Subcutaneous abdominal adipose tissue (tissue), 5 donors: ENCODE measurements at regions not wholly inside any gene's neighbourhood (a gene's known extent, or its start where the extent isn't known, plus 50 kb on each side); places are given as distances from the start of the nearest gene placed in this dataset.

Experiments
- H3K27ac ChIP-seq: one replicate; pipeline ENCODE4 v1.7.0; 2013; ENCODE audit warnings: low read depth, mild to moderate bottlenecking, inconsistent platforms, low read length, moderate library complexity
- H3K27me3 ChIP-seq, 5 donors: one replicate each; pipeline ENCODE4 v1.7.0; 2013; ENCODE audit warnings: low read length in 5 of 5, inconsistent platforms in 1 of 5; ENCODE audit not compliant: control insufficient read depth in 5 of 5, insufficient read depth in 4 of 5
- H3K36me3 ChIP-seq, 5 donors: one replicate each; pipeline ENCODE4 v1.7.0; 2013; ENCODE audit warnings: low read length in 5 of 5; ENCODE audit not compliant: control insufficient read depth in 5 of 5, insufficient read depth in 5 of 5
- H3K4me1 ChIP-seq, 5 donors: one replicate each; pipeline ENCODE4 v1.7.0; 2013; ENCODE audit warnings: low read length in 5 of 5, mild to moderate bottlenecking in 3 of 5, moderate library complexity in 1 of 5; ENCODE audit not compliant: control insufficient read depth in 5 of 5, insufficient read depth in 5 of 5
- H3K4me3 ChIP-seq, 5 donors: one replicate each; pipeline ENCODE4 v1.7.0; 2013; ENCODE audit warnings: low read length in 5 of 5, low read depth in 1 of 5
- H3K9ac ChIP-seq, 5 donors: one replicate each; pipeline ENCODE4 v1.7.0; 2013; ENCODE audit warnings: low read length in 5 of 5, mild to moderate bottlenecking in 4 of 5, moderate library complexity in 3 of 5
- H3K9me3 ChIP-seq, 5 donors: one replicate each; pipeline ENCODE4 v1.7.0; 2013; ENCODE audit warnings: low read length in 5 of 5; ENCODE audit not compliant: control insufficient read depth in 5 of 5
- donor health status: healthy.
- donor health status: healthy.
- donor health status: healthy.
- donor health status: healthy.
- donor health status: healthy.

GRCh38 chr1:104466068-104466467 lies 716.4 kb downstream of the AMY1C start:
- H3K27ac ChIP-seq = no peak overlapping the region
- no peaks in the 10 kb centered on the region for H3K4me1 ChIP-seq
- no peak overlapping the region for H3K9ac ChIP-seq
- H3K9me3 ChIP-seq = peaks cover 1 to 47% (median 29%) of the 10 kb centered on the region in 5 donors
- no peaks in the 10 kb centered on the region for H3K27me3 ChIP-seq
- H3K36me3 ChIP-seq = no peaks in the 10 kb centered on the region
- no peak overlapping the region for H3K4me3 ChIP-seq

GRCh38 chr1:104467590-104467989 lies 717.9 kb downstream of the AMY1C start:
- H3K4me3 ChIP-seq = no peak overlapping the region
- H3K27ac ChIP-seq = no peak overlapping the region
- no peaks in the 10 kb centered on the region for H3K27me3 ChIP-seq
- H3K9me3 ChIP-seq = peaks cover 0 to 38% (median 27%) of the 10 kb centered on the region in 5 donors
- no peaks in the 10 kb centered on the region for H3K4me1 ChIP-seq
- H3K9ac ChIP-seq = no peak overlapping the region
- H3K36me3 ChIP-seq = no peaks in the 10 kb centered on the region

- Histone ChIP-seq H3K27ac (no peak overlapping the region), H3K9me3 (peaks cover 0 to 34% (median 23%) of the 10 kb centered on the region in 5 donors), H3K27me3 (no peaks in the 10 kb centered on the region), H3K4me1 (no peaks in the 10 kb centered on the region), H3K36me3 (no peaks in the 10 kb centered on the region), H3K4me3 (no peak overlapping the region), H3K9ac (no peak overlapping the region)
Measured at GRCh38 chr1:104468282-104468681, 718.6 kb downstream of the AMY1C start.

GRCh38 chr1:104476126-104476525 lies 726.4 kb downstream of the AMY1C start:
- peaks cover 0 to 8% (median 0%) of the 10 kb centered on the region in 5 donors for H3K9me3 ChIP-seq
- H3K36me3 ChIP-seq = no peaks in the 10 kb centered on the region
- no peaks in the 10 kb centered on the region for H3K4me1 ChIP-seq
- H3K27me3 ChIP-seq = no peaks in the 10 kb centered on the region
- no peak overlapping the region for H3K4me3 ChIP-seq
- no peak overlapping the region for H3K9ac ChIP-seq
- no peak overlapping the region for H3K27ac ChIP-seq

GRCh38 chr1:104488296-104489015 lies 738.8 kb downstream of the AMY1C start:
- Histone ChIP-seq H3K27ac (no peak overlapping the region), H3K36me3 (no peaks in the 10 kb centered on the region), H3K4me3 (no peak overlapping the region), H3K27me3 (no peaks in the 10 kb centered on the region), H3K4me1 (no peaks in the 10 kb centered on the region), H3K9ac (no peak overlapping the region), H3K9me3 (peaks cover 0 to 10% (median 3%) of the 10 kb centered on the region in 5 donors)

DNA sequence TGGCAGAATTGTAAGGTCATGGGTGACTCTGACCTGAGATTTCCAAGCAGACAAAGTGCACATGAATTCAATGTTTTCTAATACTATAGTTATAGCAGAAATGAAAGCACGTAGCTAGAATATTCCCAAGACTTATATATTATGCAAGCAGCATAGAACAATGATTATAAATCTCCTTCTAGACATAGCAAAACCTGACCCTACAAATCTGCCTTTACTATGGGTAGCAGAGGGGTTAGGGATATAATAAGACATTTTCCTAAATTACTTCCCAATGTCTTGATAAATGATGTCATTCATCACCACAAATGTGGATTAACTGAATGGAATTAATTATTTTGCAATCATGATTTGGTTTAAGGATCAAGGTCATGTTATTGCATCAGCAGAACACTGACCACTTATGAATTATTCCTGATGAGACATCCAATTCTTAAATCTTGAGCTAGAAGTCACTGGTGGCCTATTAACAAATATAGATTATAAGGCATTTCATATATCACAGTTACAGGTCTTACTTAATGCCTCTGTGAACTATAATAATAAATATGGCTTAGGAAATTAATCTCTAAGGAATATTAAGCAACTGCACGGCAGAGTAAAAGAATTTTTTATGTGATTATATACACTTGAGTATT lies 776.6 kb downstream of the AMY1C start:
- Histone ChIP-seq H3K4me1 (no peaks in the 10 kb centered on the region), H3K9me3 (peaks cover 0 to 2% (median 0%) of the 10 kb centered on the region in 5 donors), H3K4me3 (no peak overlapping the region), H3K27ac (no peak overlapping the region), H3K36me3 (no peaks in the 10 kb centered on the region), H3K27me3 (no peaks in the 10 kb centered on the region), H3K9ac (no peak overlapping the region)

DNA sequence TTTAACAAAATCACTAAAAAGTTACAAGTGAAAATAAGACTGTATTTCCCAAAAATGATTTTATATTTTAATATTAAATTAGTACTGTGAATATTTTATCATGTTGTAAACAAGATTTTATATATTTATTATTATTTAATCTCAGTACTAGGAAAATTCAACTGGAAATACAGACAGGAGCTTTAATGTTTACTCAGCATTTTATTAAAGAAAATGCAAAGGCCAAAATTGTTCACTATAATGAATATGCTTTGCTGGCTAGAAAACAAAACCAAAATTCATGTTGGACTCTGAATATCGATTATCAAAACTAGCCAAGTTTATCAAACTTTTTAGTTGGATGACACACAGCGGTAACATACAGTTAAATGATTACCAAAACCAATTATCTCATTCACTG lies 782.3 kb downstream of the AMY1C start:
- Histone ChIP-seq H3K4me1 (no peaks in the 10 kb centered on the region), H3K36me3 (no peaks in the 10 kb centered on the region), H3K9me3 (no peaks in the 10 kb centered on the region), H3K4me3 (no peak overlapping the region), H3K27ac (no peak overlapping the region), H3K27me3 (no peaks in the 10 kb centered on the region), H3K9ac (no peak overlapping the region)

DNA sequence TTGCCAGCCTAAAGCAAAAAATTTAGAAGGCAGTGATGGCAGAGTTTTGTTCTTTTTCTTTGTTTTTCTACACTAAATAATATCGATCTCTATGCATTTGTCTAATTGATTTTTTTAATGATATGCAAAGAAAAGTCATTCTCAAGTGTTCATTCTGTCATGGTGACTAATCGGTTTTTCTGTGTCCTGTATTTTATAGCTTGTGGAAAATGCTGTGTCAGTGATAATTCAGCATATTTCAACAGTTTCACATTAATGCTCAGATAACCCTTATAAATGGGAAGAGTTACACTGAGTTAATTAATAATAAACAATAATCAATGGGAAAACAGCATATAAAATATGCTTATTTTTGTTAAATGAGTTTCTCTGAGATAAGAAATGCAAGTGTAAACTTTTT lies 824.9 kb downstream of the AMY1C start:
- no peak overlapping the region for H3K9ac ChIP-seq
- peaks cover 0 to 4% (median under 1%) of the 10 kb centered on the region in 5 donors for H3K9me3 ChIP-seq
- H3K27ac ChIP-seq = no peak overlapping the region
- no peak overlapping the region for H3K4me3 ChIP-seq
- no peaks in the 10 kb centered on the region for H3K27me3 ChIP-seq
- no peaks in the 10 kb centered on the region for H3K36me3 ChIP-seq
- no peaks in the 10 kb centered on the region for H3K4me1 ChIP-seq

DNA sequence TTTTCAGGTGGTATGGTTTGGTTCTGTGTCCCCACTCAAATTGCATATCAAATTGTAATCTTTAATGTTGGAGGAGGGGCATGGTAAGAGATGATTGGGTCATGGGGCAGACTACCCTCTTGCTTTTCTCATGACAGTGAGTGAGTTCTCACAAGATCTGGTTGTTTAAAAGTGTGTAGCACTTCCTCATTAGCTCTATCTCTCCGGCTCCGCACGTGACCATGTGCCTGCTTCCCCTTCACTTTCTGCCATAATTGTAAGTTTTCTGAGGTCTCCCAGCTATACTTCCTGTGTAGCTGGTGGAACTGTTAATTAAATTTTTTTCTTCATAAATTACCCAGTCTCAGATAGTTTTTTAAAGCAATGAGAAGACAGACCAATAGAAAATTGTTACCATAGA lies 843.2 kb downstream of the AMY1C start:
- no peak overlapping the region for H3K9ac ChIP-seq
- no peaks in the 10 kb centered on the region for H3K36me3 ChIP-seq
- H3K9me3 ChIP-seq = peaks cover 0 to 4% (median 0%) of the 10 kb centered on the region in 5 donors
- no peaks in the 10 kb centered on the region for H3K27me3 ChIP-seq
- no peaks in the 10 kb centered on the region for H3K4me1 ChIP-seq
- H3K4me3 ChIP-seq = no peak overlapping the region
- no peak overlapping the region for H3K27ac ChIP-seq

DNA sequence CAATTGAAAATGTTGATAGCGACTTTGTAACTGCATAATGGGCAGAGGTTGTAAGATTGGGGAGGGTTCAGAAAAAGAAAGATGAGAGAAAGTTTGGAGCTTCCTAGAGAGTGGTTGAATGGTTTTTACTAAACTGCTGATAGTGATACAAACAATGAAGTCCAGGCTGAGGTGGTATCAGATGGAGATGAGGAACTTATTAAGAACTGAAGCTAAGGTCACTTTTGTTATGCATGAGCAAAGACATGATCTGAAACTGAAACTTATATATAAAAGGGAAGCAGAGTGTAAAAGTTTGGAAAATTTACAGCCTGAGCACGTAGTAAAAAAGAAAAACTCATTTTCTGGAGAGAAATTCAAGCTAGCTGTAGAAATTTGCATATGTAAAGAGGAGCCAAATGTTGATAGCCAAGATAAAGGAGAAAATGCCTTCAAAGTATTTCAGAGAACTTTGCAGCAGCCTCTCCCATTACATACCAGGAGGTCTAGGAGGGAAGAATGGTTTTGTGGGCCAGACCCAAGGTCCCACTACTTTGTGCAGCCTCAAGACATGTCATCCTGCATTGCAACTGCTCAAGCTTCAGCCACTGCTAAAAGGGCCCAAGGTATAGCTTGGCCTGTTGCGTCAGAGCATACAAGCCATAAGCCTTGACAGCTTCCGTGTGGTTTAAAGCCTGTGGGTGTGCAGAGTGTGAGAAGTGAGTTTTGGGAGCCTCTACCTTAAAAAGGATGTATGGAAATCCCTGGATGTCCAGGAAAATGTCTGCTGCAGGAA lies 843.9 kb downstream of the AMY1C start:
- Histone ChIP-seq H3K4me1 (no peaks in the 10 kb centered on the region), H3K9me3 (peaks cover 0 to 4% (median 0%) of the 10 kb centered on the region in 5 donors), H3K9ac (no peak overlapping the region), H3K27ac (no peak overlapping the region), H3K4me3 (no peak overlapping the region), H3K27me3 (no peaks in the 10 kb centered on the region), H3K36me3 (no peaks in the 10 kb centered on the region)
